ENCODE measurements at regions not wholly inside any gene's neighbourhood (a gene's known extent, or its start where the extent isn't known, plus 50 kb on each side); places are given as distances from the start of the nearest gene placed in this dataset.

GRCh38 chr5:54927097-54927746, 58.2 kb downstream of the ESM1 start:
- DNase-seq = no peak

- DNase-seq = no peak
Measured at GRCh38 chr5:54924487-54924886, 60.9 kb downstream of the ESM1 start.

- DNase-seq = no peak
Measured at GRCh38 chr5:54917323-54917722, 68.1 kb downstream of the ESM1 start.

GRCh38 chr5:54915466-54916027, 69.8 kb downstream of the ESM1 start:
- no peak for DNase-seq

- no peak for DNase-seq
Measured at GRCh38 chr5:54912021-54912420, 73.4 kb downstream of the ESM1 start.

- no peak for DNase-seq
Measured at GRCh38 chr5:54909911-54910870, 75.2 kb downstream of the ESM1 start.

- DNase-seq = no peak
Measured at GRCh38 chr5:54908774-54909525, 76.4 kb downstream of the ESM1 start.

- peak; percentile 55 for DNase-seq
Measured at GRCh38 chr5:54905942-54906537, 79.4 kb downstream of the ESM1 start.

GRCh38 chr5:54905246-54905795, 80.1 kb downstream of the ESM1 start:
- no peak for DNase-seq

- DNase-seq = no peak
Measured at GRCh38 chr5:54904425-54904824, 81.0 kb downstream of the ESM1 start.

GRCh38 chr5:54902791-54903473, 82.5 kb downstream of the ESM1 start:
- DNase-seq = no peak

- no peak for DNase-seq
Measured at GRCh38 chr5:54900984-54901725, 84.2 kb downstream of the ESM1 start.

GRCh38 chr5:54897001-54897400, 88.4 kb downstream of the ESM1 start:
- no peak for DNase-seq

- no peak for DNase-seq
Measured at GRCh38 chr5:54895816-54896341, 89.5 kb downstream of the ESM1 start.

- no peak for DNase-seq
Measured at GRCh38 chr5:54894957-54895815, 90.2 kb downstream of the ESM1 start.

GRCh38 chr5:54889826-54890225, 95.6 kb downstream of the ESM1 start:
- DNase-seq = no peak

- DNase-seq = no peak
Measured at GRCh38 chr5:54887663-54888062, 97.7 kb downstream of the ESM1 start.

GRCh38 chr5:54886866-54887265, 98.5 kb downstream of the ESM1 start:
- DNase-seq = no peak

GRCh38 chr5:54885636-54886035, 99.8 kb downstream of the ESM1 start:
- no peak for DNase-seq

- DNase-seq = no peak
Measured at GRCh38 chr5:54884195-54884536, 101.2 kb downstream of the ESM1 start.
